ENCODE measurements at regions not wholly inside any gene's neighbourhood (a gene's known extent, or its start where the extent isn't known, plus 50 kb on each side); places are given as distances from the start of the nearest gene placed in this dataset.

GRCh38 chr1:185555743-185556142, 178.4 kb upstream of the HMCN1 start:
- TF ChIP-seq, protein P1, sequence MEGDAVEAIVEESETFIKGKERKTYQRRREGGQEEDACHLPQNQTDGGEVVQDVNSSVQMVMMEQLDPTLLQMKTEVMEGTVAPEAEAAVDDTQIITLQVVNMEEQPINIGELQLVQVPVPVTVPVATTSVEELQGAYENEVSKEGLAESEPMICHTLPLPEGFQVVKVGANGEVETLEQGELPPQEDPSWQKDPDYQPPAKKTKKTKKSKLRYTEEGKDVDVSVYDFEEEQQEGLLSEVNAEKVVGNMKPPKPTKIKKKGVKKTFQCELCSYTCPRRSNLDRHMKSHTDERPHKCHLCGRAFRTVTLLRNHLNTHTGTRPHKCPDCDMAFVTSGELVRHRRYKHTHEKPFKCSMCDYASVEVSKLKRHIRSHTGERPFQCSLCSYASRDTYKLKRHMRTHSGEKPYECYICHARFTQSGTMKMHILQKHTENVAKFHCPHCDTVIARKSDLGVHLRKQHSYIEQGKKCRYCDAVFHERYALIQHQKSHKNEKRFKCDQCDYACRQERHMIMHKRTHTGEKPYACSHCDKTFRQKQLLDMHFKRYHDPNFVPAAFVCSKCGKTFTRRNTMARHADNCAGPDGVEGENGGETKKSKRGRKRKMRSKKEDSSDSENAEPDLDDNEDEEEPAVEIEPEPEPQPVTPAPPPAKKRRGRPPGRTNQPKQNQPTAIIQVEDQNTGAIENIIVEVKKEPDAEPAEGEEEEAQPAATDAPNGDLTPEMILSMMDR (IDR thresholded peaks at IDR 0.05) = no peak
- no peak for TF ChIP-seq POLR2AphosphoS5 (IDR thresholded peaks at IDR 0.05)

Data from sigmoid colon (tissue), 4 donors.